Keratinocyte (primary cell): ENCODE measurements at regions not wholly inside any gene's neighbourhood (a gene's known extent, or its start where the extent isn't known, plus 50 kb on each side); places are given as distances from the start of the nearest gene placed in this dataset.

Experiments
- DNase-seq: peaks from one replicate; pipeline ENCODE4 v3.0.0-alpha.2; 2011; ENCODE audit warnings: low read depth, missing footprints, low spot score
- FAIRE-seq: peaks from 2 replicates; lab custom pipeline; 2011; peaks lifted over from hg19 to GRCh38; lab: Jason Lieb, UNC
- H2AFZ ChIP-seq: 2 replicates; pipeline ENCODE4 v1.6.0; 2012; ENCODE audit warnings: low read length, control low read depth, inconsistent platforms; ENCODE audit not compliant: control insufficient read depth
- H3K27ac ChIP-seq: 2 replicates; pipeline ENCODE4 v1.5.1; 2011; ENCODE audit warnings: low read length; ENCODE audit not compliant: control insufficient read depth, insufficient read depth
- H3K27me3 ChIP-seq: 3 replicates; pipeline ENCODE4 v1.6.0; 2011; ENCODE audit warnings: low read length; ENCODE audit not compliant: control insufficient read depth, insufficient read depth; ENCODE audit errors: extremely low read depth
- H3K36me3 ChIP-seq, 2 experiments: 2 replicates in 1 of 2; 3 replicates in 1 of 2; pipeline ENCODE4 v1.5.1; 2011; ENCODE audit warnings: low read length in 2 of 2, mild to moderate bottlenecking in 1 of 2; ENCODE audit not compliant: control insufficient read depth in 2 of 2, insufficient read depth in 2 of 2; ENCODE audit errors: extremely low read depth in 1 of 2
- H3K4me1 ChIP-seq: 3 replicates; pipeline ENCODE4 v1.5.1; 2011; ENCODE audit warnings: low read length; ENCODE audit not compliant: control insufficient read depth, insufficient read depth; ENCODE audit errors: extremely low read depth
- H3K4me2 ChIP-seq: 3 replicates; pipeline ENCODE4 v1.6.0; 2011; ENCODE audit warnings: low read depth, low read length; ENCODE audit not compliant: control insufficient read depth, insufficient read depth; ENCODE audit errors: extremely low read depth
- H3K4me3 ChIP-seq, 3 experiments: fragments of 200-600 bp in 1 of 3; sonication (generic) in 1 of 3; 2 replicates in 2 of 3; 3 replicates in 1 of 3; pipeline ENCODE4 v1.5.1; 2011 to 2016; ENCODE audit warnings: low read length in 3 of 3, mild to moderate bottlenecking in 3 of 3, control low read depth in 2 of 3, inconsistent platforms in 1 of 3, low read depth in 1 of 3, mixed read lengths in 1 of 3, mixed run types in 1 of 3, moderate library complexity in 1 of 3; ENCODE audit not compliant: control insufficient read depth in 2 of 3, insufficient read depth in 2 of 3; ENCODE audit errors: extremely low read depth in 1 of 3
- H3K79me2 ChIP-seq: 2 replicates; pipeline ENCODE4 v1.6.0; 2012; ENCODE audit warnings: low read length; ENCODE audit not compliant: control insufficient read depth, insufficient read depth
- H3K9ac ChIP-seq: 3 replicates; pipeline ENCODE4 v1.6.0; 2011; ENCODE audit warnings: low read length; ENCODE audit not compliant: control insufficient read depth, insufficient read depth; ENCODE audit errors: extremely low read depth
- H3K9me1 ChIP-seq: 3 replicates; pipeline ENCODE4 v1.6.0; 2011; ENCODE audit warnings: low read length; ENCODE audit not compliant: control insufficient read depth, insufficient read depth; ENCODE audit errors: extremely low read depth
- H3K9me3 ChIP-seq: 2 replicates; pipeline ENCODE4 v1.5.1; 2012; ENCODE audit warnings: low read depth, low read length; ENCODE audit not compliant: control insufficient read depth
- H4K20me1 ChIP-seq: 3 replicates; pipeline ENCODE4 v1.6.0; 2011; ENCODE audit warnings: low read length; ENCODE audit not compliant: control insufficient read depth, insufficient read depth; ENCODE audit errors: extremely low read depth
- CTCF ChIP-seq, 3 experiments: IDR thresholded peaks in 1 of 3; conservative IDR thresholded peaks in 1 of 3; optimal IDR thresholded peaks in 1 of 3; 2 replicates in 2 of 3; 3 replicates in 1 of 3; pipeline versions ENCODE3 to v1.5.1; 2011; ENCODE audit warnings: low read length in 3 of 3, mild to moderate bottlenecking in 3 of 3, moderate library complexity in 2 of 3, control low read depth in 1 of 3, inconsistent platforms in 1 of 3; ENCODE audit not compliant: insufficient read depth in 2 of 3; ENCODE audit errors: extremely low read depth in 1 of 3
- EZH2 ChIP-seq: IDR thresholded peaks from one replicate; pipeline ENCODE4 v1.6.1; 2012; ENCODE audit warnings: inconsistent platforms, mild to moderate bottlenecking, low read length, moderate library complexity
- dilution Hi-C: fragments of 300-500 bp; cut with MboI; formaldehyde crosslinking; loops from one replicate; pipeline ENCODE4 v1.7.0; 2020; ENCODE audit warnings: low sequenced_read_pairs; ENCODE audit not compliant: extremely low pct_ligation_motif_present

- no peak for DNase-seq
- no peak overlapping the region for H3K27ac ChIP-seq
- no peak overlapping the region for H3K4me2 ChIP-seq
- H3K27me3 ChIP-seq: no peaks in the 10 kb centered on the region
- H3K9me3 ChIP-seq: no peaks in the 10 kb centered on the region
- H3K9ac ChIP-seq: no peak overlapping the region
- TF ChIP-seq EZH2: no peak
- no peak for TF ChIP-seq CTCF (optimal IDR thresholded peaks at IDR 0.05 in 1 of 3, IDR thresholded peaks at IDR 0.05 in 1 of 3, conservative IDR thresholded peaks at IDR 0.05 in 1 of 3; ENCODE audit: extremely low read depth in 1 of 3, insufficient read depth in 2 of 3, low read length in 3 of 3)
- no peak for FAIRE-seq
- no peak overlapping the region for H2AFZ ChIP-seq
- H3K36me3 ChIP-seq: no peaks in the 10 kb centered on the region
- H4K20me1 ChIP-seq: no peaks in the 10 kb centered on the region
- dilution Hi-C loops: no loop called here
- no peaks in the 10 kb centered on the region for H3K4me1 ChIP-seq
- H3K79me2 ChIP-seq: no peaks in the 10 kb centered on the region
- no peaks in the 10 kb centered on the region for H3K9me1 ChIP-seq
- H3K4me3 ChIP-seq: no peak overlapping the region
Measured at GRCh38 chr4:106627051-106627450, 258.5 kb upstream of the GIMD1 start.

- TF ChIP-seq CTCF (optimal IDR thresholded peaks at IDR 0.05 in 1 of 3, IDR thresholded peaks at IDR 0.05 in 1 of 3, conservative IDR thresholded peaks at IDR 0.05 in 1 of 3; ENCODE audit: extremely low read depth in 1 of 3, insufficient read depth in 2 of 3, low read length in 3 of 3) (no peak), EZH2 (no peak)
- H3K9me3 ChIP-seq: no peaks in the 10 kb centered on the region
- H2AFZ ChIP-seq: no peak overlapping the region
- no peaks in the 10 kb centered on the region for H3K27me3 ChIP-seq
- DNase-seq (no peak), FAIRE-seq (no peak)
- no peaks in the 10 kb centered on the region for H4K20me1 ChIP-seq
- no peak overlapping the region for H3K9ac ChIP-seq
- dilution Hi-C loops: no loop called here
- H3K4me1 ChIP-seq: no peaks in the 10 kb centered on the region
- no peak overlapping the region for H3K4me3 ChIP-seq
- H3K27ac ChIP-seq: no peak overlapping the region
- no peak overlapping the region for H3K4me2 ChIP-seq
- H3K36me3 ChIP-seq: no peaks in the 10 kb centered on the region
- H3K79me2 ChIP-seq: no peaks in the 10 kb centered on the region
- H3K9me1 ChIP-seq: no peaks in the 10 kb centered on the region
Measured at GRCh38 chr4:106624671-106625070, 256.1 kb upstream of the GIMD1 start.
